ENCODE measurements at regions not wholly inside any gene's neighbourhood (a gene's known extent, or its start where the extent isn't known, plus 50 kb on each side); places are given as distances from the start of the nearest gene placed in this dataset.

- DNase-seq (ENCODE audit: extremely low spot score in 2 of 2) = no peak
- H3K9me3 ChIP-seq = no peaks in the 10 kb centered on the region
- TF ChIP-seq POLR2AphosphoS5 (IDR thresholded peaks at IDR 0.05; ENCODE audit: insufficient read depth in 1 of 2, low read depth in 1 of 2) = no peak
- TF ChIP-seq CTCF (IDR thresholded peaks at IDR 0.05) = no peak
- no peak for TF ChIP-seq POLR2A (IDR thresholded peaks at IDR 0.05)
- H3K27ac ChIP-seq = no peak overlapping the region
- no peaks in the 10 kb centered on the region for H3K36me3 ChIP-seq
- intact Hi-C loops (cut with DNase I) = no loop called here
- H3K4me1 ChIP-seq = no peaks in the 10 kb centered on the region
- no peaks in the 10 kb centered on the region for H3K27me3 ChIP-seq
- no peak overlapping the region for H3K4me3 ChIP-seq
Observed at GRCh38 chr21:15421947-15422346, 307.8 kb upstream of the USP25 start.

GRCh38 chr21:15422783-15423182 is 307.0 kb upstream of the USP25 start:
- no peaks in the 10 kb centered on the region for H3K9me3 ChIP-seq
- no peak for TF ChIP-seq POLR2A (IDR thresholded peaks at IDR 0.05)
- no peak for TF ChIP-seq CTCF (IDR thresholded peaks at IDR 0.05)
- no peak for TF ChIP-seq POLR2AphosphoS5 (IDR thresholded peaks at IDR 0.05; ENCODE audit: insufficient read depth in 1 of 2, low read depth in 1 of 2)
- H3K27me3 ChIP-seq = no peaks in the 10 kb centered on the region
- DNase-seq (ENCODE audit: extremely low spot score in 2 of 2) = no peak
- intact Hi-C loops (cut with DNase I) = no loop called here
- H3K4me3 ChIP-seq = no peak overlapping the region
- H3K36me3 ChIP-seq = no peaks in the 10 kb centered on the region
- no peak overlapping the region for H3K27ac ChIP-seq
- H3K4me1 ChIP-seq = no peaks in the 10 kb centered on the region

DNA sequence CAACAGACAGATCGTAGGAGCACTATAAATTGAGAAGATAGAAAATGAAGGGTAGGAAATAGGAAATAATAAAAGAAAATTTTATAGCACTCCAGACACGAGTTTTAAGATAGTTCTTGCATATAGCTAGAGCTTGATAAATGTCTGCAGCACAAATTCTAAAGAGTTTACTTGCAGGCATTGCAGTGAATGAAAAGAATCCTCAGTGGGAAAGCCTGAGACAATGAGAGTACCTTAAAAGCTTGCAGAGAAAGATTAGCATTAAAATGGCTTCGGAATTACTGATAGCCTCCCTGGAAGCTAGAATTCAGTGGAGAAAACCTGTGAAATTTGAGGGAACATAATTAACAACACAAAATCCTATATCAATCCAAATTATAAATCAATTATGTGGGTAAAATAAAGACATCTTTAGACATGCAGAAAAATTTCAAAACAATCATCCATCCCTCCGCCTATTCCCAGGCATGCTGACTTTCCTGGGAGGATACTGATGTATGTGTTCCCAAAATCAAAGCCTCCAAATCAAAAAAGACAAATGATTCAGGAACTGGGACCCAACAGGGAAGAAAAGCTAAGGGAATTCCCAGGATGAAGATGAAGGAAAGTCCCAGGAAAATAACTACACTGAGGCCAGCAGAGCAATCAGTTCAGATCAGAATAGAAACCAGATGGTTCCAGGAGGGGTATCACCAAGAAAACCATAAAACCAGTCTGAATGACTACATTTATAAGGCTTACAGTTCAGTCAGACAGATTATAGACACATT is 305.9 kb upstream of the USP25 start:
- H3K9me3 ChIP-seq = no peaks in the 10 kb centered on the region
- no peak overlapping the region for H3K27ac ChIP-seq
- no peaks in the 10 kb centered on the region for H3K36me3 ChIP-seq
- H3K4me3 ChIP-seq = no peak overlapping the region
- H3K27me3 ChIP-seq = no peaks in the 10 kb centered on the region
- intact Hi-C loops (cut with DNase I) = no loop called here
- TF ChIP-seq CTCF (IDR thresholded peaks at IDR 0.05) (no peak), POLR2A (IDR thresholded peaks at IDR 0.05) (no peak), POLR2AphosphoS5 (IDR thresholded peaks at IDR 0.05; ENCODE audit: insufficient read depth in 1 of 2, low read depth in 1 of 2) (no peak)
- H3K4me1 ChIP-seq = no peaks in the 10 kb centered on the region
- no peak for DNase-seq (ENCODE audit: extremely low spot score in 2 of 2)

DNA sequence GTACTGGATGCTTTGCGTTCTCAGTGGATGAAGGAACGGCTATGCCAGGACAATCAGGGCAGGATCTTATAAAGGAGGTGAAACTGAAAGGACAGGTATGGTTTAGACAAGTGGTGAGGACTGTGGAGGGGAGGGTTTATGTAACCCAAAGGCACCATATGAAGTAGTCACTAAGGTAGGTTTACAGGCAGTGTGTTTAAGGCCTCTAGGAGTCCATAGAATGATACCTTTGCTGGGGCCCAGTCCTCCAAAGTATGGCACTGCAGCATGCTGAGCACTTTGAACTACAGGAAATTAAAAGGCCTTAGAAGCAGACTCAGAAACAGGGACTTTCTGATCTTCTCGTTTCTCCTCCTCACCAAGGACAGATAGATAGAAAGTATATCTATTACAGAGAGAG is 304.7 kb upstream of the USP25 start:
- H3K27me3 ChIP-seq = no peaks in the 10 kb centered on the region
- no peak for DNase-seq (ENCODE audit: extremely low spot score in 2 of 2)
- H3K4me1 ChIP-seq = no peaks in the 10 kb centered on the region
- no peaks in the 10 kb centered on the region for H3K9me3 ChIP-seq
- no peak overlapping the region for H3K4me3 ChIP-seq
- intact Hi-C loops (cut with DNase I) = no loop called here
- TF ChIP-seq POLR2A (IDR thresholded peaks at IDR 0.05) (no peak), CTCF (IDR thresholded peaks at IDR 0.05) (no peak), POLR2AphosphoS5 (IDR thresholded peaks at IDR 0.05; ENCODE audit: insufficient read depth in 1 of 2, low read depth in 1 of 2) (no peak)
- H3K27ac ChIP-seq = no peak overlapping the region
- no peaks in the 10 kb centered on the region for H3K36me3 ChIP-seq

- H3K9me3 ChIP-seq = no peaks in the 10 kb centered on the region
- intact Hi-C loops (cut with DNase I) = no loop called here
- H3K27ac ChIP-seq = no peak overlapping the region
- no peaks in the 10 kb centered on the region for H3K4me1 ChIP-seq
- TF ChIP-seq POLR2AphosphoS5 (IDR thresholded peaks at IDR 0.05; ENCODE audit: insufficient read depth in 1 of 2, low read depth in 1 of 2) = no peak
- TF ChIP-seq CTCF (IDR thresholded peaks at IDR 0.05) = no peak
- no peak for TF ChIP-seq POLR2A (IDR thresholded peaks at IDR 0.05)
- H3K4me3 ChIP-seq = no peak overlapping the region
- no peak for DNase-seq (ENCODE audit: extremely low spot score in 2 of 2)
- H3K27me3 ChIP-seq = no peaks in the 10 kb centered on the region
- no peaks in the 10 kb centered on the region for H3K36me3 ChIP-seq
Observed at GRCh38 chr21:15430023-15430422, 299.8 kb upstream of the USP25 start.

Measured in vagina (tissue), 2 donors.